ENCODE measurements at regions not wholly inside any gene's neighbourhood (a gene's known extent, or its start where the extent isn't known, plus 50 kb on each side); places are given as distances from the start of the nearest gene placed in this dataset.

DNA sequence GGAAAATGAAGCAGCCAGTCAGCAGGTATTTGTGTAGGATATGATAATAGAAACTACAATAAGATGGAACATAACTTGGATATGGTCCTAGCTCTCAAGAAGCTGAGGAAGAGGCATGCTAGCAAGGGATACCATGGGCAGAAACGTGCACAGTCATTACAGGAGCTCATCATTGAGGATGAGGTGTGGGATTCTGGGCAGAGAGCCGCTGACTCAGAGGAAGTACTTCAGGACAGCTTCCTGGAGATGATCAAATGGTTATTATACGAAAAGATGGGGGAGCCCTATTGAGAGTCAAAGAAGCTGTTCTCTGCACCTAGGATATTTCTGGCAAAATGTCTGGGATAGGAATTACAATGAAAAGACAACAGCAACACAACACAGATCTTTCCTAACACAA is 116.0 kb upstream of the PDE5A start:
- no peak for DNase-seq

DNA sequence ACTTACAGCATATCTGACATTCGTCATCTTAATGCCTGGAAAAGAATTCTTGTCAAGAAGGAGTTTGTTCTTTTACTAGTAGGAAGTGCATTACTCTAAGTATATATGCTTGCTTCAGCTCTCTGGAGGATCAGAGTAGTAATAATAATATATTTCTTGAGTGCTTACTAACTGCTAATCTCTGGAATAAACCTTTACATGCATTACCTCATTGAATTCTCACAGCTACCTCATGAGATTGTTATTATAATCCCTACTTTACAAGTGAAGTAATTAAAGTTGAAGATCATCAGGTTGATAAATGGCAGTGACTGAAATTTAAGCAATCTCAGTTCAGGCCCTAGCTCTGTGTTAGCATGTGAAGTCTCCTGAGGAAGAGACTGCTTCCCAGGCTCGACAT is 115.0 kb upstream of the PDE5A start:
- DNase-seq = no peak

DNA sequence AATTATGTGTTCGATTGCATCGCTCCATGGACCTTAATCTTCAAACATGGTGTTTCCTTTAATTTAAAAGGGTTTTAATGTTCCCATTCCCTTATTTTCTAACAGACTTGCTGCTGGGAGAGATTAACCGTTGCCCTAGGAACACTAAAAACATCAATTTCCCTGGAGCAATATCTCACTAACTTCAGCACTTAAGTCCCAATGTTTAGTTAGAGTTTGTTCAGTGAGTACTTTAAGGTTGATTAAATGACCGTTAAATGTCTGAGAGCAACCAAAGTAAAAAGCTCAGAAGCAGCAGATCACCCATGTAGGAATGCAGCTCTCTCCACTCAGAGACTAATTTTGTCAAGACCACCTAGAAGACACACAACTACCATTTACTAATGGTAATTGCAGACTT is 111.2 kb upstream of the PDE5A start:
- no peak for DNase-seq

DNA sequence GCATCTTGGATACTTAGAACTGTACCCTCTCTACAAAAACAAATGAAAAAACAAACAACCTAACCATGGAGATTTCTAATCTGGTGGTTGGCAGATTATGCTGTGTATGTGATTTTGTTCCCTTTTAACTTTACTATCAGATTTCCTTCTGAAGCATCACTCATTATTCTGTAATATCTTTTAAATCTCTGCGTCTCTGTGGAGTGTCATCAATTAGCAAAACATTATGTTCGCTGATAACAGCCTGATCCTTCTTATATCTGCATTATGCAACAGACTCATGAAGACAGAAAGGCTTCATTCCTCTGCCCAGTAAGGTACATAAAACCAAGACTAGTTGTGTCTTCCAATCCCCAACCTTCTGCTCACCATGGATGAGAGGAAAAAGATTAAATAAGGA is 110.3 kb upstream of the PDE5A start:
- DNase-seq = no peak

DNA sequence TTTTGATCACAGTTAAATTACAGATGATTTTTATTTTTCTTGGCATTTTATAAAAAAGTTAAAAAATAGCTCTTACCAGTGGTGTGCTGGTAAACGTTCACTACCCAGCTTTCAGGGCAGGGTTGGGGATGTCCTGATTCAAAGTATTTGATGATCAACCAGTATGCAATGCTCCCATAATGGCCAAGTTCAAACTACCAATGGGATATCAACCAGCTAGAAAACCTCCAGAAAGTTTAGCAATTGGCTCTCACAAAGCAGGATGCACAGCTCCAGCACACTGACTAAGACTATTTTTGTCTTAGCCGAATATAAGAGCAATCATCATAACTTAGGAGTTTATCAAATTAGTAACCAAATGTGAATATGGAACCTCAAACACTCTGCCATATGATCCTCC is 108.0 kb upstream of the PDE5A start:
- DNase-seq = no peak

DNA sequence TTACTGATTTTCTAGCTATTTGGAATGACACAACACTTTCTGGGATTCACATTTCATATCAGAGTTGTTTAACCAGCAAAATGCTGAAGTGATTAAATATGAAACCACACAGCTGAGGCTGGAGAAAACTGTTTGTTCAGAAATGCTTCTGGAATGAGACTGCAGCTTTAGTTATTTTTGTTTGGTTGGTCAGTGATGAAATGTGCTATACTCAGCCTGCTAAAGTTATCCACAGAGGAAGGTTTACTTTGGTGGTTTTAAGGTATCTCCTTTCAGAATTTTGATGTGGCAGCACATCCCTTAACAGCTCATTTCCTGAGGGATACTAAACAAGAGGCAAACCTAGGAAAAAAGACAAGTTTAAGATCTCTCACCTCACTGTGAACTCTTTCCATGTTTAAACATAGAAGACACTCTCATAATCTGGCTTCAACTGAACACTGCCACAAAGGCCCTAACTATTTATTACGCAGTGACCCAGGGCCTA is 106.6 kb upstream of the PDE5A start:
- no peak for DNase-seq

DNA sequence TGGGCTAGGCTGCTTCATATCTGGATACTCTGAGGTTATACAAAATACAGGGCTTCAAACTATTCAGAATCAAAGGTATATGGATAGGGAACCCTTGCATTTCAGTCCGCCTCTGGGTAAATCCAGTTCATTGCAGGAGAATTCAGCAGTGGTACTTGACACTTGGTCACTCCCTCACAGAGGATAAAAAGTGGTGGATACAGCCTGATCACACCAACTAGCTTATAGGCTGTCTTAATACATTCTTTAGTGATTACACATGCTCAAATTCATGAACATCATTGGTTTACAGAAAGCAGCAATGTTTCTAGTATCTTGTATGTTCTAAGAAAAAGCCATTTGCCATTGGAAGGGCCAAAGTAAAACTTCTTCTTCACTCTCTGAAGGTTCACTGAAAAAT is 104.8 kb upstream of the PDE5A start:
- DNase-seq = no peak

DNA sequence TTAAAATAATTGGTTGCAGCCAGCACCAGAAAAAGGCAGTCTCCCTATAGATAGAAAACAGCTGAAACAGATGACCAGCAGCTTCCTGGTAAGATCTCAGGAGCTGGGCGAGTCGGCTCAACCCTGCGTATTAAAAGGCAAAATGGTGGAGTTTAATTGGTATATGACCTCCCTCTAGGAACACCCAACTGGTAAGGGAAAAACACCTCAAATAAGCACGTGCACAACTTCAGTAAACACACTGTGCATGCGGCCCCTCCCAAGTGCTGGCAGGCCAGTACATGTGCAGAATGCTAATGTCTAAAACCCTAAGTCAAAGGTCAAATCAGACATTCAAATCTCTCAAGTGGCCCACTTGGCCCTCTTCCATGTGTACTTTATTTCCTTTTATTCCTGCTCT is 103.2 kb upstream of the PDE5A start:
- no peak for DNase-seq

DNA sequence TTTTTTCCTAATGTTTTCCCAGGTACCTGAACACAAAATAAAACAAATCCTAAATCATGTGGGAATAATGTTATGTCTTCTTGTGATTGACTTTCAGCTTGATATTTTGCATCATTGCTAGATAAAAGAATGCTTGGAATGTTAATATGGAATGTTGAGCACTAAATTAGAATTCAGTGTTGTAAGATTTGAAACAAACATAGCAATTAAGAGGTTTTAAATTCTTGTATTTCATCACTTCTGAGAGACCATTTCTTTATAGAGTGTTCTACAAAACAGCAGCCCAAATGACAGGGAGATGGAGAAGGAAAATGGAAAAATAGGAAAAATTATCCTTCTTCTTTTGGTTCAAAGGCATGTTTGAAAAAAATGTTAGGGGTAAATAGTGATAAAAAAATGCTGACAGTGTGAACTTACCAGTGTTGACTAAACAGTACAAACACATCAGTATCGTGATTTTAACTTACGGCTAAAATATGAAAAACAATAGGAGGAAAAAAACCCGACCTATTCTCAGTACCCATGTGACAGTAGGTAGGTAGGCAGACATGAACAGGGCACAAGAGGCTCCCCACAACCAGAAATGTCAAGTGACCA is 102.6 kb upstream of the PDE5A start:
- no peak for DNase-seq

DNA sequence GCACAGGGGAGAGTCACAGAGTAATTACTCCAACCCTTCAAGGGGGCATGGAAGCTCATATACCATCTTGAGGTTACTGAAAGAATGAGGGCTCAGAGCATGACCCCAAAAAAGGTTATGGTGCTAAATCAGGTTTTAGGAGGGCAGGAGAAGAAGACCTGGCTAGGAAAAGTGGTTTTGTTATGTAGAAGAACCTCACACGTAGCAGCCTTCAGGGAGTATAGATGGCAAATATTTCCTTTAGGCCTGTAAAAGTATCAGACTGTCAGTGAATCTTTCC is 102.0 kb upstream of the PDE5A start:
- DNase-seq = no peak

DNA sequence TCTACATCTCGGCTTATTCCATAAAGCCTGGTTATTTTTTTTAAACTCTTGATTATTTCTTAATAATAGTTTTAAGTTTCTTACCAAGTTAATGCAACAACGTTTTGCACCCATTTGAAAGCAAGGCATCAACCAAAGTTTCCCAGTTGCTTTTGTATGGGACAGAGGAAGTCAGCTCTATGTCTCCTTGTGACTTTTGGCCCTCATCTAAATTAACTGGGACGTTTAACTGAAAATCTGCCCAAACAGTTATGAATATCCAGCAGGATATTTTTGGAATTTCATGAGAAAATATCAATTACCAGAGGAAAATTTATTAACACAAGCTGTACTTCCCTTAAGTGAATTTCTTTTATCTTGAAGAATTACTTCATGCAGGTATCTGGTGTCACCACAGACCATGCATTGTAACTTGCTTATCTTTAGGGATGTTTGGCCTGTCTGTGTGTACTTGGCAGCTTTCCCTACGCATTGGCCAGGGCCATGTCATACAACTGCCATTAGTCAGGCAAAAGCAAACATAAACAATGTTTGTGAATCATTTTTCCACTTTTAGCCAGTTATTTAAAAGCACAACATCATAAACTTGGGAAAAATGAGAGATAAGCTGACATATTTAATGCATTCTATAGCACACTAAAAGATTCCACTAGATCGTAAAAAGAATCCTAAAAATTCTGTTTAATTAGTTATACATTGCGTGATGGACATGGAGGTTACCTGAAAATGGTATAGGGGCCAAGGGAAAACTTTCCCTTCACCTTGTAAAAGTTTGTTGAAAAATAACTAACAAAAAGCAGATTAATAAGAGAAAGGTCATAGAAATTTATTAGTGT is 101.4 kb upstream of the PDE5A start:
- peak; percentile 45 for DNase-seq

DNA sequence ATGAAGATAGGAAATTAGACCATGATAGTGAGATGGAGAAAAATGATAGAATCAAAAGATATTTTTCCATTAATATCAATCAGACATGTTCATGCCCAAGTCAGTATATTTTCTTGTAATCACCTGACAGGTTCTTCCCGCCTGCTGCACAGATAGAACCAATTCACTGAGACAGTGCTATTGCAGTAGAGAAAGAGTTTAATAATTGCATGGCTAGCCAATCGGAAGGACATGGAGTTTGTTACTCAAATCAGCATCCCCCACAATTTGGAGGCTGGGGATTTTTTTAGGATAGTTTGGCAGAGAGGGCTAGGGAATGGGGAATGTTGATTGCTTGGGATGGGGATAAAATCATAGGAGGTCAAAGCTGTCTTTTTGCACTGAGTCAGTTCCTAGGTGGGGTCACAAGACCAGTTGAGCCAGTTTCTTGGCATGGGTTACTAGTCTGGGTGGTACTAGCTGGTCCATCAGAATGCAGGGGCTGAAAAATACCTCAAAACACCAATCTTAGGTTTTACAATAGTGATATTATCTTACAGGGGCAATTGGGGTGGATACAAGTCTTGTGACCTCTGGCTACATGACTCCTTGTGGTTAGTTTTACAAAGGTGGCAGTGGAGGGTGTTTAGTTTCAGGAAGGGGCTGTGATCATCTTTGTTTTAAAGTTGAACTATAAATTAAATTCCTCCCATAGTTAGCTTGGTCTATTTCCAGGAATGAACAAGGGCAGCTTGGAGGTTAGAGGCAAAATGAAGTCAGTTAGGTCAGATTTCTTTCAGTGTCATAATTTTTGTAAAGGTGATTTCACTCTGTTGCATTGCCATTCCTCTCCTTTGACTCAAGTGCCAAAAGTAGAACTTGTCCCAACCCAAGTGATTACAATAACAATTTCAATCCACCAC is 100.3 kb upstream of the PDE5A start:
- DNase-seq = no peak

DNA sequence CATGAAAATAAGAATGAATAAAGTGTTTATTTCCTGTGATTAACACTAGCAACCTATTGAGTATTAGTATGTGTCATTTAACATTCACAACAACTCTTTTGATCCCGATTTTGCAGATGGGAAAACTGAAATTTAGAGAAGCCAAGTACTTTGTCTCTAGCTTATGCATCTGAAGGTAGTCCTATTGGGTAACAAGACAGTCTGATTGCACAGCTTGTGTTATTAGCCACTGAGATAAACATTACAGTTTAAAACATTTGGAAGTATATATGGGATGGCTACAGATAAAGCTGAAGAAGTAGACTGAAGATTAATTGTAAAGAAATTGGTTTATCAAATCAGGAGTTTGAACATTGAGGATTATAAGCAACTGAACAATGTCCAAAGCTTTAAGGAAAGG is 99.6 kb upstream of the PDE5A start:
- no peak for DNase-seq

DNA sequence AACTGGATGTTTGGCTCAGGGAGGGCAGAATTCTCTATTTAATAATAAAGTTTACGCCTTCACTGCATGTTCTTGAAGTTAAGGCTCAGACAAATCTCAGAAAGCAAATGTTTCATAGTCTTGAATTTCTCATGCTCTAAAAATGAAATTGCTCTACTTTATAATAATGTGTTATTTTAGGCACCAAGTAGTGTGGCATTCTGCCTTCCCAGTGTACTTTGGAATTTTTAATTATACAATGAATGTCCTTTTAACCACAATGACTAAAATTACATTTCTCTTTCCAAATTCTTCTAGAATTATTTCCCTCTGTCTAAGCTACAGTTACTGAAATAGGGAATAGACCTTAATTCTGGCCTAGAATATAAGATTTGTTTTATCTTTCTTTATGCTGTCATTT is 97.9 kb upstream of the PDE5A start:
- no peak for DNase-seq

DNA sequence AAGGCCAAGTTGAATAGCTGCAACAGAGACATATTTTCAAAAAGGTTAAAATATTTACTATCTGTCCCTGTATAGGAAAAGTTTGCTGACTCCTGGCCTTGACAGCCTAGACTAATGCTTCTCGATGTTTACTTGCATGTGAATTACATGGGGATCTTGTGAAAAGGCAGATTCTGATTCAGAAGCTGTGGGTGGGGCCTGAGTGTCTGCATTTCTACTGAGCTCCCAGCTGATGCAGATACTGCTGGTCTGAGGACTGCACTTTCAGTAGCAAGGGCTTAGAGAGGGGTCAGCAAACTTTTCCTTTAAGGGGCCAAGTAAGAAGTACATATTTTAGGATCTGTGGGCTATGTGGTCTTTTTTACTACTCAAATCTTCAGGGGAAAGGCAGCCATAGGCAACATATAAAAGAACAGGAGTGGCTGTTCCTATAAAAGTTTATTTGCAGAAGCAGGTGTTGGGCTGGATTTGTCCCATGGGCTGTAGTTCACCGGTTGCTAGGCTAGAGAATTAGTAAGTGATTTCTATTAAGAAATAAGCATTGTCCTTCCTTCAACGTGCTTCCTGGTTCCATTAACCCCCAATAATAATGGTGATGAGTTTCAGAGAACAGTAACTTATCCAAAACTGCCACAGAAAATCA is 97.2 kb upstream of the PDE5A start:
- no peak for DNase-seq

DNA sequence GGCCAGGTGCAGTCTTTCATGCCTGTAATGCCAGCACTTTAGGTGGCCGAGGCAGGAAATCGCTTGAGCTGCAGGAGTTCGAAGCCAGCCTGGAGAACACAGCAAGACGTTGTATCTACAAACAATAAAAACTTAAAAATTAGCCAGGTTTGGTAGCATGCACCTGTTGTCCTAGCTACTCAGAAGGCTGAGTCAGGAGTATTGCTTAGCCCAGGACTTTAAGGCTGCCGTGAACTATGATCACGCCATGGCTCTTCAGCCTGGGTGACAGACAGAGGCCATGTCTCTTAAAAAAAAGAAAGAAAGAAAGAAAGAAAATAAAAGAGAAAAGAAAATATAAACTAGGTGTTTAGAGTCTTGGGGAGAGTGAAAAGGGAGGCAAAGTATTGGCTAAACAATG is 96.4 kb upstream of the PDE5A start:
- DNase-seq = no peak

DNA sequence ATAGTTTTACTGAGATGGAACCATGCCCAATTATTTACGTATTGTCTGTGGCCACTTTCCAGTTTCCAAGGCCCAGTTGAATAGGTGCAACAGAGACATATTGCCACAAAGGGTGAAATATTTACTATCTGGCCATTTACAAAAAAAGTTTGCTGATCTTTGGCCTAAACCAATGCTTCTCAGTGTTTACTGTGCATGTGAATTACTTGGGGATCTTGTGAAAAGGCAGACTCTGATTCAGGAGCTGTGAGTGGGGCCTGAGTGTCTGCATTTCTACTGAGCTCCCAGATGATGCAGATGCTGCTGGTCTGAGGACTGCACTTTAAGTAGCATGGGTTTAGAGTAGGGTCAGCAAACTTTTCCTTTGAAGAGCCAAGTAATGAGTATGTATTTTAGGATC is 94.1 kb upstream of the PDE5A start:
- no peak for DNase-seq

DNA sequence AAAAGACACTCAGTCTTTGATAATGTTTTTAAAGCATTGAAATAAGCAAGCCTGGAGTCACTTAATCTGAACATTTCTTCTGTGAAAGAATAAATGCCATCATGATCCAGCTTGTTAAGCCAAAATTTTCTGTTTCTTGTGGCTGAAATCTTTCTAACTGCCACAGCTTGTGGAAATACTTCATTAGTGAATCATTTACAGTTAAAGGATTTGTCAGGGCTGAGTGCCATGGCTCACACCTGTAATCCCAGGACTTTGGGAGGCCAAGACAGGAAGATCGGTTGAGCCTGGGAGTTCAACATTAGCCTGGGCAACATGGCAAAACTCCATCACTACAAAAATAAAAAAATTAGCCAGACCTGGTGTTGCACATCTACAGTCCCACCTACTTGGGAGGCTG is 93.3 kb upstream of the PDE5A start:
- DNase-seq = no peak

DNA sequence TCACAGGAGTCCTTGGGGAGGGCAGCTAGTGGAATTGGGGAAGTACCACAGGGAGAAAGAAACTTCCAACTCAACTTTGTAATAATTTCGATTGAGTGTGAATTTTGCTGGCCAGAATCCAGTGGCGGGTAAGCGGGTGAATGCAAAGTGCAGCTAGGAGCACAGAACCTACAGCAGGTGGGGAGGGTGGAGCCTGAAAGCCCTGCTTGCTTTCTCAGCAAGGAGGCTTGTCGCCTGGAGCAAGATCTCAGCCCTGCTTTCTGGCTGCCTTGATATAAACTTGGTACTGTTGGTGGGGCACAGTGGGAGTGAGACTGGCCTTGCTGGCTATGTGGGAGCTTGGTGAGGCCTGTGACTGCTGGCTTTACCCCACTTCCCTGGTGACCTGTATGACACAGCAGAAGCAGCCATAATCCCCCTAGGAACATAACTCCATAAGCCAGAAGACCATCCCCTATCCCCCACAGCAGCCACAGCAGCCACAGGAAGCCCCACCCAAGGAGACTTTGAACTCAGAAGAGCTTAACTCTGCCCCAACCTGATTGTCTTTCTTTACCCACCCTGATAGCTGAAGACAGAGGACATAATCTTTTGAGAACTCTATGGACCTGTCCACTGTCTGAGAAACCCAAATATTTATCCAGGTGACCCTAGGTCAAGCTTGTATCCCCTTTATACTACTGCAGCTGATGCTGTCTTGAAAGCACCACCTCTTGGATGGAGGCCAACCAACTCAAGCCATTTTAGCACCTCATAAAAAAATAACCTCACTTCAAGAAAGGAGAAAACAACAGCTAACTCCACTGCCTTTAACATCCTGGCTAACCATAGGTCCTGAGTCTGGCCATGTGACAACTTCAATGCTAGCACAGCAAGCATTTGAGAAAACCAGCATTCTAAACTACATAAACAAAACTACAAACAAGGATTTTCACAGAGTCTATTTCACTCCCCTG is 87.2 kb upstream of the PDE5A start:
- no peak for DNase-seq

DNA sequence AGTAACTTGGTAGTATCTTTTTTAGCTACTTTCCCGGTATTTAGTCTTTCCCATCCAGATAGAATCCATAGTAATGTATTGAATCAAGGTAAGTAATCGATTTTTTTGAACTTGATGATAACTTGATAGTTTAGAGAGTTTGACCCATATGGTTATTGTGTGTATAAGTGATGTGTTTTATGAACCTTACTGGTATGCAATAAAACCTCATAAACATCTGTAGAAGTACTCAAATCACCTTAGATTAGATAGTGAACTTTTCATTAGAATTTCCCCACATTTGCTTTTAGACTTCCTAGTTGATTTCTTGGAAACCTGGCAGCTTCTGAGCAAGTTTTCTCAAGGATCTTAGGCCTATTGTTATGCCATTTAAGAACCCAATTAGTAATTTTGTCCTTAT is 80.8 kb upstream of the PDE5A start:
- DNase-seq = no peak

DNA sequence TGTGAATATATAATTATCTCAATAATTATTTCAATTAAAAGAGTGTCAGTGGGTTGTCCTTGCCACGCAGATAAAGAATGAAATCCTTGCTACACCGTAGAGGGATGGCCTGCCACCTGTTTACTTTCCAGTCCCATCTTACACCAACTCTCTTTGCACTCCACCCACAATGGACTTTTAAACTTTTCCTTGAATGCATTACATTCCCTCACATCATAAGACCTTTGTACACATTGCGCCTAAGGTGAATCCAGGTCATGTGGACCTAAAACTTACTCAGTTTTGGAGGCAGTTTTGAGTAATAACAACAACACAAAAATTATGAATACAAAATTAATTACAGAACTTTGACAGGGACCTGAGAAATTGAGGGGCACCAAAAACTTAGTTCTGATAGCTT is 78.7 kb upstream of the PDE5A start:
- DNase-seq = no peak

DNA sequence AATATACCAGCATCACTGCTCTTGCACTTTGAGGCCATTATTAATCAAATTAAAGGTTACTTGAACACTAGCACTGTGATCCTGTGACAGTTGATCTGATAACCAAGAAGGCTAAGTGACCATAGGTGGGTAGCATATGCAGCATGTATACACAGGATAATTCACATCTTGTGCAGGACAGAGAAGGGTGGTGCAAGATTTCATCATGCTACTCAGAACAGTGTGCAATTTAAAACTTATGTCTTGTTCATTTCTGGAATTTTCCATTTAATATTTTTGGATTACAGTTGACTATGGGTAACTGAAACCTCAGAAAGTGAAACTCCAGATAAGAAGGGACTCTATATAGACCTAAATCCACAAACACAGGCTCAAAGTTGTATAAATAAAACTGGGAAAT is 78.2 kb upstream of the PDE5A start:
- DNase-seq = no peak

Data from dermis blood vessel endothelial cell (primary cell).